Tibial nerve (tissue), 4 donors: ENCODE measurements at regions not wholly inside any gene's neighbourhood (a gene's known extent, or its start where the extent isn't known, plus 50 kb on each side); places are given as distances from the start of the nearest gene placed in this dataset.

ENCODE experiments used
- DNase-seq, 2 donors: peaks; one replicate each; pipeline ENCODE4 v3.0.0-alpha.2; 2019; ENCODE audit warnings: low spot score in 2 of 2
- H3K27ac ChIP-seq, 4 donors: fragments of 200-600 bp; sonication (generic) in 3 of 4; one replicate each; pipeline ENCODE4 v1.5.1; 2017 to 2019; ENCODE audit warnings: mild to moderate bottlenecking in 1 of 4
- H3K27me3 ChIP-seq, 2 donors: fragments of 200-600 bp; sonication (generic) in 1 of 2; one replicate each; pipeline versions ENCODE4 v1.5.1 to v1.6.0; 2017 to 2019
- H3K36me3 ChIP-seq, 3 donors: fragments of 200-600 bp; sonication (generic); one replicate each; pipeline ENCODE4 v1.5.1; 2018 to 2019
- H3K4me1 ChIP-seq, 4 donors: fragments of 200-600 bp; sonication (generic) in 3 of 4; one replicate each; pipeline ENCODE4 v1.5.1; 2017 to 2019
- H3K4me3 ChIP-seq, 4 donors: fragments of 200-600 bp; sonication (generic) in 3 of 4; one replicate each; pipeline ENCODE4 v1.5.1; 2017 to 2019; ENCODE audit warnings: mild to moderate bottlenecking in 1 of 4, moderate library complexity in 1 of 4
- H3K9me3 ChIP-seq, 4 donors: fragments of 200-600 bp; sonication (generic) in 3 of 4; one replicate each; pipeline ENCODE4 v1.5.1; 2017 to 2019
- EP300 ChIP-seq, 2 donors: sonication (generic); formaldehyde crosslinking; IDR thresholded peaks; one replicate each; pipeline ENCODE4 v1.6.1; 2017; ENCODE audit warnings: antibody characterized with exemption in 2 of 2, mild to moderate bottlenecking in 1 of 2
- POLR2A ChIP-seq, 2 donors: fragments of 450-650 bp; IDR thresholded peaks; one replicate each; pipeline ENCODE4 v1.6.1; 2017; ENCODE audit warnings: antibody characterized with exemption in 2 of 2, mild to moderate bottlenecking in 2 of 2, moderate library complexity in 2 of 2
- WGBS, 2 donors: methylation state at CpG; one replicate each; pipeline ENCODE4 v1.1.5; 2018; 5-methylcytosine and 5-hydroxymethylcytosine counted together
- TF ChIP-seq, protein P1 (sequence below), 5 experiments: fragments of 200-600 bp in 3 of 5; fragments of 450-650 bp in 2 of 5; sonication (generic) in 3 of 5; IDR thresholded peaks; one replicate each; pipeline ENCODE4 v1.5.1; 2016 to 2019; ENCODE audit warnings: antibody characterized with exemption in 5 of 5, mild to moderate bottlenecking in 3 of 5, moderate library complexity in 2 of 5

DNA sequence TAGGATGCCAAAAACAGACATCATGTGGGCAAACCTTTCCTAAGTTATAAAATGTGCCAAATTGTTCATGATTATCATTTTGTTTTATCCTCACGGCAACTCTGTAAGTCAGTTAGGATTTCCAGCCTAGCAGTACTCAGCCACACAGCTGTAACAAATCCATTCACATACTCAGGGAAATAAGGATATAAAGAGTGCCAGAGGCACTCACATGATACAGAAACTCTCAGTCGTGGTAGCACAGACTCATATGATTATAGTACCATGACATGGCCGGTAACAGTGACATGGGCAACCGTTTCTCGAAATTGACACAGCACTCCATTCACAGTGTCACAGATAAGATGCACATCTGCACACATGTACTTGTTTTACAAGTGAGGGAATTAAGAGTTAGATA is 344.2 kb downstream of the LRIG3 start:
- Histone ChIP-seq H3K27ac (no peak overlapping the region), H3K36me3 (no peaks in the 10 kb centered on the region), H3K4me1 (peaks cover 0 to 10% (median 0%) of the 10 kb centered on the region in 4 donors), H3K9me3 (no peaks in the 10 kb centered on the region), H3K27me3 (no peaks in the 10 kb centered on the region), H3K4me3 (no peak overlapping the region)
- TF ChIP-seq POLR2A (IDR thresholded peaks at IDR 0.05) (no peak), EP300 (IDR thresholded peaks at IDR 0.05) (no peak)
- TF ChIP-seq, protein P1, sequence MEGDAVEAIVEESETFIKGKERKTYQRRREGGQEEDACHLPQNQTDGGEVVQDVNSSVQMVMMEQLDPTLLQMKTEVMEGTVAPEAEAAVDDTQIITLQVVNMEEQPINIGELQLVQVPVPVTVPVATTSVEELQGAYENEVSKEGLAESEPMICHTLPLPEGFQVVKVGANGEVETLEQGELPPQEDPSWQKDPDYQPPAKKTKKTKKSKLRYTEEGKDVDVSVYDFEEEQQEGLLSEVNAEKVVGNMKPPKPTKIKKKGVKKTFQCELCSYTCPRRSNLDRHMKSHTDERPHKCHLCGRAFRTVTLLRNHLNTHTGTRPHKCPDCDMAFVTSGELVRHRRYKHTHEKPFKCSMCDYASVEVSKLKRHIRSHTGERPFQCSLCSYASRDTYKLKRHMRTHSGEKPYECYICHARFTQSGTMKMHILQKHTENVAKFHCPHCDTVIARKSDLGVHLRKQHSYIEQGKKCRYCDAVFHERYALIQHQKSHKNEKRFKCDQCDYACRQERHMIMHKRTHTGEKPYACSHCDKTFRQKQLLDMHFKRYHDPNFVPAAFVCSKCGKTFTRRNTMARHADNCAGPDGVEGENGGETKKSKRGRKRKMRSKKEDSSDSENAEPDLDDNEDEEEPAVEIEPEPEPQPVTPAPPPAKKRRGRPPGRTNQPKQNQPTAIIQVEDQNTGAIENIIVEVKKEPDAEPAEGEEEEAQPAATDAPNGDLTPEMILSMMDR (IDR thresholded peaks at IDR 0.05) = no peak
- 79 to 90% methylated on average over 5 of the region's 5 CpGs for WGBS, 2 donors
- no peak for DNase-seq

- H3K27me3 ChIP-seq = no peaks in the 10 kb centered on the region
- no peaks in the 10 kb centered on the region for H3K9me3 ChIP-seq
- WGBS, 2 donors = 82 to 86% methylated on average over 5 of the region's 5 CpGs
- H3K36me3 ChIP-seq = no peaks in the 10 kb centered on the region
- DNase-seq = no peak
- H3K4me1 ChIP-seq = peaks cover 0 to 10% (median 0%) of the 10 kb centered on the region in 4 donors
- H3K27ac ChIP-seq = no peak overlapping the region
- TF ChIP-seq POLR2A (IDR thresholded peaks at IDR 0.05) (no peak), EP300 (IDR thresholded peaks at IDR 0.05) (no peak)
- TF ChIP-seq, protein P1 (IDR thresholded peaks at IDR 0.05) = no peak
- H3K4me3 ChIP-seq = no peak overlapping the region
Observed at GRCh38 chr12:58576916-58577315, 343.4 kb downstream of the LRIG3 start.

DNA sequence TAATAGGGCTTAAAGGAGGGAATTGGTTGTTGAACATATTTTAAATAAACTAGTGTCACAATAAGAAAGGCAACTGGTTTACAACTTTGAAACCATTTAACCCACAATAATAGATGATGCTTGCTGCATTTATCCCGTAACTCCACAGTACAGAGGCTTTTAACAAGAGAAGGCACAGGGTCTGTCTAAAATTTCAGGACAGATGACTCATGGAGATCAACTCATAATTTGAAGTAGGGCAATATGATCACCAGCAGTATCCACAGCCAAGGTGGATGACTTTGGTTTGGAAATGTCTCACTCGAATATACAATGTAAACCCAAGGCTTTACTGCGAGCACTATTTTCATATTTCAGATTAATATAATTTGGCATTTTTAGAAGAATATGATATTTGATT is 340.2 kb downstream of the LRIG3 start:
- H3K36me3 ChIP-seq = no peaks in the 10 kb centered on the region
- H3K4me1 ChIP-seq = peaks cover 0 to 17% (median 0%) of the 10 kb centered on the region in 4 donors
- H3K27ac ChIP-seq = no peak overlapping the region
- no peak for DNase-seq
- H3K4me3 ChIP-seq = no peak overlapping the region
- 96 to 97% methylated on average over 3 of the region's 3 CpGs for WGBS, 2 donors
- TF ChIP-seq EP300 (IDR thresholded peaks at IDR 0.05) (no peak), POLR2A (IDR thresholded peaks at IDR 0.05) (no peak)
- TF ChIP-seq, protein P1 (IDR thresholded peaks at IDR 0.05) = no peak
- H3K27me3 ChIP-seq = no peaks in the 10 kb centered on the region
- H3K9me3 ChIP-seq = no peaks in the 10 kb centered on the region

- Histone ChIP-seq H3K27me3 (no peaks in the 10 kb centered on the region), H3K27ac (peak overlapping the region in 2 of 4 donors; percentile 38 to 67), H3K9me3 (no peaks in the 10 kb centered on the region), H3K36me3 (no peaks in the 10 kb centered on the region), H3K4me3 (no peak overlapping the region), H3K4me1 (peaks cover 0 to 12% (median 0%) of the 10 kb centered on the region in 4 donors)
- 12 to 26% methylated on average over 2 of the region's 2 CpGs for WGBS, 2 donors
- peak in 1 of 2 donors; percentile 36 for DNase-seq
- peak in 1 of 2 donors; percentile 57 for TF ChIP-seq EP300 (IDR thresholded peaks at IDR 0.05)
- TF ChIP-seq, protein P1 (IDR thresholded peaks at IDR 0.05) = no peak
Observed at GRCh38 chr12:58583529-58583928, 336.8 kb downstream of the LRIG3 start.

DNA sequence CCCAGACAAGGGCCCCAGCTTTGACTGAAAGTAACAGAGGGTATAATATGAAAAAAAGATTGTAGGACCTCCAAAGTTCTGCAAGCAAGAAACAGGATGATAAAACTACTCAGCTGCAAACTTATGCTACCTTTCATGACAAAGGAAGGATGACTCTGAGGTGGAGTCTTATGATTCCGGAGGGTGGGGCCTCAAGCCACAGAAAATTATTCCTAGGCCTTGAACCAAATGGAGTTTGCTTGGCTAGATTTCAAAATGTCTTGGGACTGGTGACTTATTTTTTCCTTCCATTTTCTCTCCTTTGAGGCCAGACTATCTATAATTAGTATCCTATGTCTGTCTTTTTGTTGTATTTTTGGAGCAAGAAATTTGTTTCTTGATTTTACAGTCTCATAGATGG is 336.4 kb downstream of the LRIG3 start:
- Histone ChIP-seq H3K4me1 (peaks cover 0 to 12% (median 0%) of the 10 kb centered on the region in 4 donors), H3K27me3 (no peaks in the 10 kb centered on the region), H3K27ac (peak overlapping the region in 2 of 4 donors; percentile 38 to 58), H3K4me3 (no peak overlapping the region), H3K36me3 (no peaks in the 10 kb centered on the region), H3K9me3 (no peaks in the 10 kb centered on the region)
- no peak for DNase-seq
- no peak for TF ChIP-seq EP300 (IDR thresholded peaks at IDR 0.05)
- TF ChIP-seq, protein P1 (IDR thresholded peaks at IDR 0.05) = no peak
- TF ChIP-seq POLR2A (IDR thresholded peaks at IDR 0.05) = no peak
- WGBS, 2 donors = 74 to 95% methylated on average over 1 of the region's 1 CpG
